H1 (cell line): ENCODE measurements at regions not wholly inside any gene's neighbourhood (a gene's known extent, or its start where the extent isn't known, plus 50 kb on each side); places are given as distances from the start of the nearest gene placed in this dataset.
"Not testable (repeated sequence)": the region's sequence is repeated elsewhere in the genome, so short reads cannot be mapped to it uniquely, and the experiment has no call there.

ENCODE experiments used
- CTCF ChIA-PET: fragments of 300-600 bp; sonication (Branson Sonifier 250); formaldehyde crosslinking; loops from one replicate; lab custom pipeline; 2021; ENCODE audit not compliant: partially characterized antibody; lab: Charles Lee
- POLR2A ChIA-PET: fragments of 300-600 bp; sonication (Branson Sonifier 250); formaldehyde crosslinking; loops from one replicate; lab custom pipeline; 2021; ENCODE audit warnings: inconsistent platforms; ENCODE audit not compliant: partially characterized antibody; lab: Charles Lee
- DNase-seq, 2 experiments: peaks; one replicate each; pipeline versions ENCODE4 v3.0.0 to v3.0.0-alpha.2; 2010 to 2022; ENCODE audit warnings: low spot score in 2 of 2, low read depth in 1 of 2, mixed read lengths in 1 of 2
- FAIRE-seq: peaks from 2 replicates; lab custom pipeline; 2011; peaks lifted over from hg19 to GRCh38; lab: Jason Lieb, UNC
- H2AFZ ChIP-seq: 2 replicates; pipeline ENCODE4 v1.8.1; 2012; ENCODE audit warnings: low read length, inconsistent platforms
- H2AK5ac ChIP-seq: 2 replicates; pipeline ENCODE4 v1.6.1; 2013; ENCODE audit warnings: low read depth, low read length
- H2BK120ac ChIP-seq: replicated peaks from 2 replicates; pipeline ENCODE3; 2013; ENCODE audit warnings: low read depth, low read length, inconsistent platforms
- H2BK12ac ChIP-seq: 2 replicates; pipeline ENCODE4 v1.6.1; 2013; ENCODE audit warnings: low read depth, low read length
- H2BK15ac ChIP-seq: 2 replicates; pipeline ENCODE4 v1.6.1; 2013; ENCODE audit warnings: low read length
- H2BK20ac ChIP-seq: 2 replicates; pipeline ENCODE4 v1.6.1; 2013; ENCODE audit warnings: low read length
- H2BK5ac ChIP-seq: 2 replicates; pipeline ENCODE4 v1.6.1; 2013; ENCODE audit warnings: low read depth, low read length
- H3K14ac ChIP-seq: 2 replicates; pipeline ENCODE4 v1.6.1; 2013; ENCODE audit warnings: inconsistent platforms; ENCODE audit not compliant: insufficient read length
- H3K18ac ChIP-seq: 2 replicates; pipeline ENCODE4 v1.6.1; 2013; ENCODE audit warnings: low read length; ENCODE audit errors: extremely low read depth
- H3K23ac ChIP-seq: 2 replicates; pipeline ENCODE4 v1.6.1; 2013; ENCODE audit warnings: inconsistent platforms; ENCODE audit not compliant: insufficient read length
- H3K23me2 ChIP-seq: 2 replicates; pipeline ENCODE4 v1.6.1; 2013; ENCODE audit warnings: low read depth, low read length
- H3K27ac ChIP-seq: 2 replicates; pipeline ENCODE4 v1.6.1; 2011; ENCODE audit warnings: low read depth, low read length, inconsistent platforms
- H3K27me3 ChIP-seq, 4 experiments: replicated peaks in 1 of 4; 1 replicate in 1 of 4; 2 replicates in 3 of 4; pipeline versions ENCODE4 v1.6.1 to v1.8.1; 2011 to 2013; ENCODE audit warnings: low read length in 3 of 4, mild to moderate bottlenecking in 3 of 4, inconsistent platforms in 2 of 4, mixed read lengths in 2 of 4, moderate library complexity in 1 of 4; ENCODE audit not compliant: control insufficient read depth in 3 of 4, insufficient read depth in 3 of 4; ENCODE audit errors: extremely low read depth in 1 of 4
- H3K36me3 ChIP-seq, 4 experiments: 2 replicates each; pipeline versions ENCODE4 v1.6.1 to v1.8.1; 2011 to 2013; ENCODE audit warnings: mild to moderate bottlenecking in 4 of 4, low read length in 3 of 4, moderate library complexity in 2 of 4, control low read depth in 1 of 4, inconsistent platforms in 1 of 4; ENCODE audit not compliant: insufficient read depth in 4 of 4, control insufficient read depth in 2 of 4
- H3K4ac ChIP-seq: replicated peaks from 2 replicates; pipeline ENCODE3; 2013; ENCODE audit warnings: low read length, low read depth, mixed read lengths, inconsistent platforms; ENCODE audit not compliant: insufficient read length
- H3K4me1 ChIP-seq, 4 experiments: replicated peaks in 1 of 4; 1 replicate in 1 of 4; 2 replicates in 3 of 4; pipeline versions ENCODE4 v1.6.1 to v1.8.1; 2011 to 2013; ENCODE audit warnings: low read length in 3 of 4, inconsistent platforms in 2 of 4, mixed read lengths in 1 of 4; ENCODE audit not compliant: insufficient read depth in 4 of 4, control insufficient read depth in 3 of 4
- H3K4me2 ChIP-seq, 2 experiments: 2 replicates each; pipeline versions ENCODE4 v1.6.1 to v1.8.1; 2011 to 2013; ENCODE audit warnings: low read depth in 2 of 2, low read length in 2 of 2, control low read depth in 1 of 2, inconsistent platforms in 1 of 2, mild to moderate bottlenecking in 1 of 2; ENCODE audit not compliant: insufficient read depth in 1 of 2
- H3K4me3 ChIP-seq, 4 experiments: fragments of 200-600, 300-600 bp in 1 of 4; sonication (generic), shearing (Covaris generic), sonication (Bioruptor Twin) in 1 of 4; 2 replicates each; pipeline versions ENCODE4 v1.5.1 to v1.8.1; 2011 to 2016; ENCODE audit warnings: low read length in 4 of 4, low read depth in 3 of 4, control low read depth in 2 of 4, inconsistent platforms in 2 of 4, mild to moderate bottlenecking in 2 of 4, mixed read lengths in 1 of 4, moderate library complexity in 1 of 4; ENCODE audit not compliant: insufficient read depth in 2 of 4; ENCODE audit errors: extremely low read depth in 1 of 4
- H3K56ac ChIP-seq: replicated peaks from 2 replicates; pipeline ENCODE3; 2013; ENCODE audit warnings: low read depth, mild to moderate bottlenecking, mixed read lengths, low read length, inconsistent platforms; ENCODE audit not compliant: insufficient read length
- H3K79me1 ChIP-seq: 2 replicates; pipeline ENCODE4 v1.6.1; 2013; ENCODE audit warnings: low read depth, low read length, control low read depth
- H3K79me2 ChIP-seq, 2 experiments: 2 replicates each; pipeline versions ENCODE4 v1.6.1 to v1.8.1; 2012 to 2013; ENCODE audit warnings: low read length in 2 of 2, mild to moderate bottlenecking in 2 of 2, inconsistent platforms in 1 of 2; ENCODE audit not compliant: insufficient read depth in 2 of 2, control insufficient read depth in 1 of 2
- H3K9ac ChIP-seq, 4 experiments: replicated peaks in 1 of 4; 1 replicate in 1 of 4; 2 replicates in 3 of 4; pipeline versions ENCODE4 v1.6.1 to v1.8.1; 2011 to 2013; ENCODE audit warnings: low read depth in 3 of 4, low read length in 3 of 4, control low read depth in 2 of 4, mild to moderate bottlenecking in 2 of 4, moderate library complexity in 2 of 4, inconsistent platforms in 1 of 4; ENCODE audit errors: extremely low read depth in 1 of 4
- H3K9me3 ChIP-seq, 2 experiments: 2 replicates each; pipeline versions ENCODE4 v1.6.1 to v1.8.1; 2012 to 2013; ENCODE audit warnings: mild to moderate bottlenecking in 2 of 2, moderate library complexity in 2 of 2, control low read depth in 1 of 2, inconsistent platforms in 1 of 2, low read depth in 1 of 2, low read length in 1 of 2, mixed read lengths in 1 of 2; ENCODE audit not compliant: insufficient read depth in 2 of 2
- H4K20me1 ChIP-seq, 2 experiments: replicated peaks in 1 of 2; 2 replicates each; pipeline versions ENCODE3 to v1.8.1; 2011 to 2013; ENCODE audit warnings: inconsistent platforms in 2 of 2, low read length in 2 of 2, mild to moderate bottlenecking in 1 of 2; ENCODE audit not compliant: insufficient read depth in 2 of 2, control insufficient read depth in 1 of 2
- H4K5ac ChIP-seq: 2 replicates; pipeline ENCODE4 v1.6.1; 2013; ENCODE audit warnings: low read length, low read depth, mixed read lengths, inconsistent platforms; ENCODE audit not compliant: insufficient read length
- H4K8ac ChIP-seq: 2 replicates; pipeline ENCODE4 v1.8.0; 2013; ENCODE audit warnings: mild to moderate bottlenecking, moderate library complexity, low read length, inconsistent platforms; ENCODE audit not compliant: insufficient read depth; ENCODE audit errors: extremely low read depth
- H4K91ac ChIP-seq: replicated peaks from 2 replicates; pipeline ENCODE3; 2013; ENCODE audit warnings: low read length, mixed read lengths, inconsistent platforms; ENCODE audit not compliant: insufficient read length
- WGBS, 2 experiments: shearing (Covaris generic) in 1 of 2; methylation state at CpG; one replicate each; pipeline versions ENCODE4 v1.1.6 to v1.1.7; 2013 to 2015; ENCODE audit warnings: low lambda C conversion rate in 2 of 2, mixed read lengths in 2 of 2, inconsistent platforms in 1 of 2, low coverage in 1 of 2, missing lambda C conversion rate in 1 of 2; ENCODE audit not compliant: insufficient replicate concordance in 2 of 2, insufficient coverage in 1 of 2, insufficient read length in 1 of 2; ENCODE audit errors: extremely low coverage in 1 of 2, missing lambda C conversion rate in 1 of 2; 5-methylcytosine and 5-hydroxymethylcytosine counted together

DNA sequence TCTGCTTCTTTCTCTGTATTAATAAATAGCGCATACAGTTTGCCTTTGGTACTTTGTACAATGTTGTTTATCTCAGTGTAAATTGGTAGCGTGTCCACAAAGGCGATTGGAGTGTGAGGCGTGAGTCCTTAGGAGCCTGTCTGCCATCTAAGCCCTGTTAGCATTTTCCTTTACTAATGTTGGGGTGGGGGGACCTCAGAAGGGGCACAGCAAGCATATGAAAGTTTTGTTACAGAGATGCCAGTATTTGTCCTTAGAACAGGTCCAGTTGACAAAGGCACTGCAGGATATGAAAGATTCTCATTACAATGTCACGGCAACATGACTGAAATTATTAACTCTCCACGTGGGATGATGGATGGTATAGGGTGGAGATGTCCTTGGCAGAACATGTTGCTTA is 796.8 kb upstream of the TPTE start:
- H2BK12ac ChIP-seq, H2AFZ ChIP-seq, CTCF ChIA-PET, H2BK5ac ChIP-seq, H3K27me3 ChIP-seq, FAIRE-seq, H3K4me1 ChIP-seq, H3K4ac ChIP-seq, H3K79me2 ChIP-seq, POLR2A ChIA-PET, H3K23ac ChIP-seq, H4K5ac ChIP-seq, H4K91ac ChIP-seq, H4K20me1 ChIP-seq, H2AK5ac ChIP-seq, H3K23me2 ChIP-seq, H2BK15ac ChIP-seq, DNase-seq, H2BK120ac ChIP-seq, H2BK20ac ChIP-seq, H3K56ac ChIP-seq, H3K14ac ChIP-seq, H3K79me1 ChIP-seq, H3K9ac ChIP-seq, H3K4me2 ChIP-seq, H3K27ac ChIP-seq, H3K4me3 ChIP-seq, H4K8ac ChIP-seq, H3K36me3 ChIP-seq, H3K18ac ChIP-seq: not testable (repeated sequence)
- 68% methylated on average over 6 of the region's 6 CpGs; no CpG with 5 or more reads in 1 of the 2 experiments for WGBS, 2 experiments
- H3K9me3 ChIP-seq: peaks cover 36 to 45% of the 10 kb centered on the region in 2 experiments

DNA sequence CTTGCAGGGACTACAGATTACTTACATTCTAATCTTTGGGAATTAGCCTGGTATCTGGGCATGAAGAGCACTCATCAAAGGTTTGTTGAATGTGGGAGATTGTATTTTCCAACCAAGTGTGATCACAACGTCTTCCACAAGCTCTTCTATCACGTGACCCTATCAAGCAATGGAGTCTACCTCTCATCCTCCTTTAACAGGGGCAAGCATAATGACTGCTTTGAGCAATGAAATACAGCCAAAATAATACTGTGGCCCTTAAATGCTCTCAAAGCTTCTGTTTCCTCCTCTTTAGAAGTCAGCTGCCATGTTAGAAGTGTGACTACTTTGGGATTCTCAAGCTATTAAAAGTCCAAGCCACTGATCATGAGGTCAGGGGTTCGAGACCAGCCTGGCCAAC is 794.2 kb upstream of the TPTE start:
- H4K8ac ChIP-seq, H3K27ac ChIP-seq, H2AK5ac ChIP-seq, H3K36me3 ChIP-seq, H3K4me2 ChIP-seq, H3K9ac ChIP-seq, H3K18ac ChIP-seq, H3K79me1 ChIP-seq, H3K14ac ChIP-seq, H3K4me1 ChIP-seq, H3K4me3 ChIP-seq, CTCF ChIA-PET, H2BK5ac ChIP-seq, H2BK15ac ChIP-seq, H3K79me2 ChIP-seq, FAIRE-seq, H3K4ac ChIP-seq, H3K27me3 ChIP-seq, H3K23me2 ChIP-seq, H2BK20ac ChIP-seq, H3K23ac ChIP-seq, H4K20me1 ChIP-seq, H2BK12ac ChIP-seq, H4K91ac ChIP-seq, H3K56ac ChIP-seq, H2AFZ ChIP-seq, H4K5ac ChIP-seq, H2BK120ac ChIP-seq, POLR2A ChIA-PET, DNase-seq: not testable (repeated sequence)
- 58% methylated on average over 3 of the region's 3 CpGs; no CpG with 5 or more reads in 1 of the 2 experiments for WGBS, 2 experiments
- H3K9me3 ChIP-seq: peaks cover 49 to 56% of the 10 kb centered on the region in 2 experiments
